H9 (cell line): ENCODE measurements at regions not wholly inside any gene's neighbourhood (a gene's known extent, or its start where the extent isn't known, plus 50 kb on each side); places are given as distances from the start of the nearest gene placed in this dataset.

Experiments
- DNase-seq: peaks from one replicate; pipeline ENCODE4 v3.0.0-alpha.2; 2017
- H2AFZ ChIP-seq: one replicate; pipeline ENCODE4 v1.6.1; 2013; ENCODE audit warnings: mild to moderate bottlenecking, low read length, control low read depth, moderate library complexity
- H2AK5ac ChIP-seq: 2 replicates; pipeline ENCODE4 v1.6.1; 2013; ENCODE audit warnings: low read length, control low read depth, mixed read lengths; ENCODE audit not compliant: insufficient read length
- H2BK120ac ChIP-seq: one replicate; pipeline ENCODE4 v1.6.1; 2013; ENCODE audit warnings: low read depth, mild to moderate bottlenecking, low read length, control low read depth, inconsistent platforms; ENCODE audit not compliant: poor library complexity, severe bottlenecking
- H2BK12ac ChIP-seq: 2 replicates; pipeline ENCODE4 v1.6.1; 2013; ENCODE audit warnings: low read length, control low read depth, mixed read lengths, low read depth; ENCODE audit not compliant: insufficient read length
- H2BK15ac ChIP-seq: 2 replicates; pipeline ENCODE4 v1.6.1; 2013; ENCODE audit warnings: low read depth, low read length, control low read depth
- H2BK20ac ChIP-seq: one replicate; pipeline ENCODE4 v1.6.1; 2013; ENCODE audit warnings: low read depth, mild to moderate bottlenecking, low read length, control low read depth, inconsistent platforms; ENCODE audit not compliant: poor library complexity, severe bottlenecking
- H2BK5ac ChIP-seq: 2 replicates; pipeline ENCODE4 v1.6.1; 2013; ENCODE audit warnings: low read length, control low read depth, mixed read lengths; ENCODE audit not compliant: insufficient read length
- H3K14ac ChIP-seq: 2 replicates; pipeline ENCODE4 v1.6.1; 2013; ENCODE audit warnings: low read length, control low read depth; ENCODE audit not compliant: insufficient read depth
- H3K18ac ChIP-seq: 2 replicates; pipeline ENCODE4 v1.6.1; 2013; ENCODE audit warnings: low read depth, mild to moderate bottlenecking, mixed read lengths, low read length, control low read depth; ENCODE audit not compliant: insufficient read length
- H3K23ac ChIP-seq: 2 replicates; pipeline ENCODE4 v1.6.1; 2013; ENCODE audit warnings: low read length, control low read depth, mixed read lengths, low read depth; ENCODE audit not compliant: insufficient read length
- H3K23me2 ChIP-seq: 2 replicates; pipeline ENCODE4 v1.6.1; 2013; ENCODE audit warnings: low read depth, mild to moderate bottlenecking, mixed read lengths, low read length, control low read depth; ENCODE audit not compliant: insufficient read length, poor library complexity, severe bottlenecking
- H3K27ac ChIP-seq: 2 replicates; pipeline ENCODE4 v1.5.1; 2013; ENCODE audit warnings: low read length, control low read depth, mixed read lengths, low read depth; ENCODE audit not compliant: insufficient read length
- H3K27me3 ChIP-seq: 2 replicates; pipeline ENCODE4 v1.6.1; 2013; ENCODE audit warnings: low read length, control low read depth, inconsistent platforms; ENCODE audit not compliant: insufficient read depth
- H3K4ac ChIP-seq: 2 replicates; pipeline ENCODE4 v1.6.1; 2013; ENCODE audit warnings: low read depth, mild to moderate bottlenecking, control low read depth, inconsistent platforms, low read length, moderate library complexity
- H3K4me1 ChIP-seq: 2 replicates; pipeline ENCODE4 v1.6.1; 2013; ENCODE audit warnings: low read length, control low read depth, inconsistent platforms; ENCODE audit not compliant: insufficient read depth
- H3K4me2 ChIP-seq: 2 replicates; pipeline ENCODE4 v1.6.1; 2013; ENCODE audit warnings: low read length, control low read depth, mixed read lengths; ENCODE audit not compliant: insufficient read length, insufficient read depth
- H3K56ac ChIP-seq: 2 replicates; pipeline ENCODE4 v1.6.1; 2013; ENCODE audit warnings: low read depth, mild to moderate bottlenecking, mixed read lengths, low read length, control low read depth; ENCODE audit not compliant: insufficient read length
- H3K79me1 ChIP-seq: 2 replicates; pipeline ENCODE4 v1.6.1; 2013; ENCODE audit warnings: low read depth, mild to moderate bottlenecking, moderate library complexity, low read length, control low read depth, inconsistent platforms; ENCODE audit not compliant: insufficient read depth, poor library complexity, severe bottlenecking
- H3K79me2 ChIP-seq: 2 replicates; pipeline ENCODE4 v1.6.1; 2013; ENCODE audit warnings: low read length, control low read depth, inconsistent platforms; ENCODE audit not compliant: insufficient read depth
- H3K9ac ChIP-seq: 2 replicates; pipeline ENCODE4 v1.6.1; 2013; ENCODE audit warnings: low read length, control low read depth, mixed read lengths; ENCODE audit not compliant: insufficient read length; ENCODE audit errors: extremely low read depth
- H3K9me3 ChIP-seq: one replicate; pipeline ENCODE4 v1.6.1; 2013; ENCODE audit warnings: low read depth, low read length, inconsistent platforms; ENCODE audit not compliant: control insufficient read depth
- H3T11ph ChIP-seq: one replicate; pipeline ENCODE4 v1.6.1; 2013; ENCODE audit warnings: mild to moderate bottlenecking, low read length, control low read depth, inconsistent platforms
- H4K20me1 ChIP-seq: one replicate; pipeline ENCODE4 v1.6.1; 2013; ENCODE audit not compliant: control insufficient read depth, insufficient read length, insufficient read depth
- H4K5ac ChIP-seq: 2 replicates; pipeline ENCODE4 v1.6.1; 2013; ENCODE audit warnings: low read depth, mild to moderate bottlenecking, mixed read lengths, low read length, control low read depth; ENCODE audit not compliant: insufficient read length
- H4K8ac ChIP-seq: replicated peaks from 2 replicates; pipeline ENCODE4 v1.6.1; 2013; ENCODE audit warnings: low read length, control low read depth, mixed read lengths, low read depth; ENCODE audit not compliant: insufficient read length
- H4K91ac ChIP-seq: 2 replicates; pipeline ENCODE4 v1.6.1; 2013; ENCODE audit warnings: low read depth, mild to moderate bottlenecking, moderate library complexity, mixed read lengths, low read length, control low read depth; ENCODE audit not compliant: insufficient read length
- H3K27ac Mint-ChIP-seq, 3 experiments: 2 replicates in 2 of 3; 3 replicates in 1 of 3; pipeline ENCODE4 v1.8.0; 2020 to 2021; ENCODE audit warnings: mixed read lengths in 3 of 3, mild to moderate bottlenecking in 1 of 3, moderate library complexity in 1 of 3
- H3K27me3 Mint-ChIP-seq: 2 replicates; pipeline ENCODE4 v1.8.0; 2021; ENCODE audit warnings: low read depth, mild to moderate bottlenecking, moderate library complexity, mixed read lengths
- H3K36me3 Mint-ChIP-seq, 3 experiments: 2 replicates in 2 of 3; 3 replicates in 1 of 3; pipeline ENCODE4 v1.8.0; 2020 to 2021; ENCODE audit warnings: low read depth in 3 of 3, mixed read lengths in 3 of 3; ENCODE audit not compliant: insufficient read depth in 1 of 3
- H3K4me1 Mint-ChIP-seq, 2 experiments: 2 replicates each; pipeline ENCODE4 v1.8.0; 2020; ENCODE audit warnings: mixed read lengths in 2 of 2
- H3K4me3 Mint-ChIP-seq, 2 experiments: 2 replicates in 1 of 2; 3 replicates in 1 of 2; pipeline ENCODE4 v1.8.0; 2020 to 2021; ENCODE audit warnings: mild to moderate bottlenecking in 2 of 2, mixed read lengths in 2 of 2, moderate library complexity in 1 of 2
- H3K9me3 Mint-ChIP-seq, 2 experiments: 2 replicates in 1 of 2; 3 replicates in 1 of 2; pipeline ENCODE4 v1.8.0; 2020; ENCODE audit warnings: mild to moderate bottlenecking in 2 of 2, mixed read lengths in 2 of 2, moderate library complexity in 1 of 2
- CTCF ChIP-seq: fragments of 200-600 bp; sonication (generic); conservative IDR thresholded peaks from 3 replicates; pipeline ENCODE4 v1.8.0; 2021; ENCODE audit warnings: antibody characterized with exemption, mild to moderate bottlenecking
- WGBS: extraction: QIAGEN DNeasy Blood & Tissue Kit; methylation state at CpG from one replicate; pipeline ENCODE4 v1.1.7; 2013; ENCODE audit warnings: missing lambda C conversion rate, low lambda C conversion rate, mixed read lengths; ENCODE audit not compliant: insufficient read length; ENCODE audit errors: extremely low coverage; 5-methylcytosine and 5-hydroxymethylcytosine counted together

- no peaks in the 10 kb centered on the region for H3K4me1 Mint-ChIP-seq
- DNase-seq, result no peak
- no peaks in the 10 kb centered on the region for H3K79me1 ChIP-seq
- no peak overlapping the region for H3K56ac ChIP-seq
- H4K20me1 ChIP-seq, result no peaks in the 10 kb centered on the region
- no peak overlapping the region for H3K27ac Mint-ChIP-seq
- no peaks in the 10 kb centered on the region for H3K23me2 ChIP-seq
- H3K4me2 ChIP-seq, result no peak overlapping the region
- H3K9me3 Mint-ChIP-seq, result no peaks in the 10 kb centered on the region
- no peak overlapping the region for H2BK5ac ChIP-seq
- H4K5ac ChIP-seq, result no peak overlapping the region
- no peak overlapping the region for H3K4ac ChIP-seq
- H3K18ac ChIP-seq, result no peak overlapping the region
- H3K27me3 ChIP-seq, result peaks cover 82% of the 10 kb centered on the region
- no peak overlapping the region for H3K14ac ChIP-seq
- H3K27me3 Mint-ChIP-seq, result peaks cover 100% of the 10 kb centered on the region
- no peak overlapping the region for H2AK5ac ChIP-seq
- no peak for TF ChIP-seq CTCF
- no peak overlapping the region for H3K27ac ChIP-seq
- H3K9ac ChIP-seq, result no peak overlapping the region
- H3K23ac ChIP-seq, result no peak overlapping the region
- H3K79me2 ChIP-seq, result no peaks in the 10 kb centered on the region
- no peak overlapping the region for H3T11ph ChIP-seq
- no CpG with 5 or more reads among the region's 1 CpG for WGBS
- no peaks in the 10 kb centered on the region for H3K9me3 ChIP-seq
- H4K8ac ChIP-seq, result no peak overlapping the region
- no peaks in the 10 kb centered on the region for H3K4me1 ChIP-seq
- no peak overlapping the region for H3K4me3 Mint-ChIP-seq
- no peak overlapping the region for H2BK12ac ChIP-seq
- H2BK120ac ChIP-seq, result no peak overlapping the region
- no peak overlapping the region for H2BK20ac ChIP-seq
- H4K91ac ChIP-seq, result no peak overlapping the region
- H2BK15ac ChIP-seq, result no peak overlapping the region
- H3K36me3 Mint-ChIP-seq, result no peaks in the 10 kb centered on the region
- H2AFZ ChIP-seq, result no peak overlapping the region
These were observed 99.7 kb upstream of the TOP3B start for GRCh38 chr22:22082229-22082835.
